LNCaP clone FGC (cell line): ENCODE measurements at regions not wholly inside any gene's neighbourhood (a gene's known extent, or its start where the extent isn't known, plus 50 kb on each side); places are given as distances from the start of the nearest gene placed in this dataset.
"Not testable (repeated sequence)": the region's sequence is repeated elsewhere in the genome, so short reads cannot be mapped to it uniquely, and the experiment has no call there.

Experiments
- DNase-seq: peaks from one replicate; pipeline ENCODE4 v3.0.0-alpha.2; 2011; ENCODE audit warnings: low read depth
- H3K4me3 ChIP-seq: 2 replicates; pipeline ENCODE4 v1.5.1; 2011; ENCODE audit warnings: mild to moderate bottlenecking, low read depth, low read length, control low read depth
- CTCF ChIP-seq: IDR thresholded peaks from 2 replicates; pipeline ENCODE4 v1.5.1; 2012; ENCODE audit warnings: mild to moderate bottlenecking; ENCODE audit not compliant: control insufficient read depth, insufficient read depth; ENCODE audit errors: extremely low read depth

GRCh38 chr11:23865341-23865975 lies 631.4 kb upstream of the LUZP2 start:
- H3K4me3 ChIP-seq: no peak overlapping the region
- peak; percentile 27 for DNase-seq
- no peak for TF ChIP-seq CTCF

GRCh38 chr11:23866641-23867040 lies 630.2 kb upstream of the LUZP2 start:
- DNase-seq: peak; percentile 84

DNA sequence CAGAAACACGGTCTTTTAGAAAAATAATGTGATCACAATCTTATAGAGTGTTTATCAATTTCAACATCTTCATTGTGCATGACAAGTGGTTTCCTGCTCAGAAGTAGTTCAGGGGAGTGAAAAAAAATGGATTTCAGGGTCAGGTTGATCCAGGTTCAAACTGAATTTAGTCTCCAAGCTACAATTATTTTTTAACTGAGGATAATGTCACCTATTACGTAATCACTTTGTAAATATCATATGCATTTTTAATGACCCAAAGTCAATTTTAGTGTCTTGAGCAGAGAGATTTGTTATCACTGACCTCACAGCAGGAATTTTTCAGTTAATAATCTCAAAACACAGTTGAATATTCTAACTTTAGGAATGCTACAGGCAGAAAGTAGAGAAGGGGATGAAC lies 627.2 kb upstream of the LUZP2 start:
- H3K4me3 ChIP-seq: no peak overlapping the region
- DNase-seq: no peak

More at GRCh38 chr11:23866641-23867040, 630.2 kb upstream of the LUZP2 start:
- H3K4me3 ChIP-seq: no peak overlapping the region
- no peak for TF ChIP-seq CTCF

DNA sequence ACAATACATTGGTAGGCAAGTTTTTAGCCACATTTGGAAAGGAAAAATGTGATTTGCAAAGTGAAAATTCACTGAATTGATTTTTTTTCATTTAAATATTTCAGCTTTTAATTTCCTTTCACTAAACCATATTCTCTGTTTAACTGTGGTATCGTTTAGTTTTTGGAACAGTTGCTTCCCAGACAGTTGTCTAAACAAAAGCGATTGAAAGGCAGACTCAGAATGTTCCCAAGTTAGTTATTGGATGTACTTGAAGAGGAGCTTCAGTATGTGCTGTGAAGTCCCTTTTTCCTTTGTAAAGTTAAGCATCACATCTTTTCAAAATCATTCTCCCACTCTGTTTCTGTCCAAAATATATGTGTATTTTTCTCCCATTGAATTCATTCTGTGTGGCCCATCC lies 623.4 kb upstream of the LUZP2 start:
- DNase-seq: no peak
- H3K4me3 ChIP-seq: no peak overlapping the region
- TF ChIP-seq CTCF: no peak

More for the DNA sequence above, 627.2 kb upstream of the LUZP2 start:
- no peak for TF ChIP-seq CTCF

DNA sequence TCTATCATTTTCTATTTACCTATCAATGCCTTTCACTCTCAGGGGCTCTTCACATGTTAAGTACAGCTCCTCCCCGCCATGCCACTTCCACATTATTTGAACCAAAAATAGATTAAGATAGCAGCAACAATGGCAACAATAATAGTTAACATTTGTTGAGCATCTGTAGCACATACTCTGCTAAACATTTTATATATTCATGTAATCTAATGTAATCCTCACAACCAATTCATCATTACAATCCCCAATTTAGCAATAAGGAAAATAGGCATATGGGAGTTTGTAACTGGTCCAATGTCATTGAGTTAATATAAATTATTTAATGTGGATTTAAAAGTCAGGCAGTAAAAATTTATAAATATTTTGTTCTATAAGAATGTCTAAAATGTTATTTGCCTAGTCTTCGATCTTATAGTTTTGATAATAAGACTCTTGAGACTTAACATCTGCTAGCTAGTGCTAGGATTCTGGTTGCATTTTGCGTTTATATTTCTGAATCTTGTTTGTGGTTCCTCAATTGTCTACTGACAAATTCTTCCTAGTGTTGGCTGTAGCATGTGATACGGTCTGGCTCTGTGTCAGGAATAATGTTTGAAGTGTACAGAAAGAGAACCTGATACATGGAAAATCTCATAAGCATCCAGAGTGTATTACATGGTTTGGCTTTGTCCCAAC lies 621.5 kb upstream of the LUZP2 start:
- DNase-seq: no peak
- no peak for TF ChIP-seq CTCF
- no peak overlapping the region for H3K4me3 ChIP-seq

- DNase-seq: not testable (repeated sequence)
Observed at GRCh38 chr11:23883426-23884048, 613.3 kb upstream of the LUZP2 start.

GRCh38 chr11:23884341-23884740 lies 612.5 kb upstream of the LUZP2 start:
- TF ChIP-seq CTCF: no peak
- no peak overlapping the region for H3K4me3 ChIP-seq
- no peak for DNase-seq

More at GRCh38 chr11:23883426-23884048, 613.3 kb upstream of the LUZP2 start:
- not testable (repeated sequence) for H3K4me3 ChIP-seq
